ENCODE measurements at regions not wholly inside any gene's neighbourhood (a gene's known extent, or its start where the extent isn't known, plus 50 kb on each side); places are given as distances from the start of the nearest gene placed in this dataset.

DNA sequence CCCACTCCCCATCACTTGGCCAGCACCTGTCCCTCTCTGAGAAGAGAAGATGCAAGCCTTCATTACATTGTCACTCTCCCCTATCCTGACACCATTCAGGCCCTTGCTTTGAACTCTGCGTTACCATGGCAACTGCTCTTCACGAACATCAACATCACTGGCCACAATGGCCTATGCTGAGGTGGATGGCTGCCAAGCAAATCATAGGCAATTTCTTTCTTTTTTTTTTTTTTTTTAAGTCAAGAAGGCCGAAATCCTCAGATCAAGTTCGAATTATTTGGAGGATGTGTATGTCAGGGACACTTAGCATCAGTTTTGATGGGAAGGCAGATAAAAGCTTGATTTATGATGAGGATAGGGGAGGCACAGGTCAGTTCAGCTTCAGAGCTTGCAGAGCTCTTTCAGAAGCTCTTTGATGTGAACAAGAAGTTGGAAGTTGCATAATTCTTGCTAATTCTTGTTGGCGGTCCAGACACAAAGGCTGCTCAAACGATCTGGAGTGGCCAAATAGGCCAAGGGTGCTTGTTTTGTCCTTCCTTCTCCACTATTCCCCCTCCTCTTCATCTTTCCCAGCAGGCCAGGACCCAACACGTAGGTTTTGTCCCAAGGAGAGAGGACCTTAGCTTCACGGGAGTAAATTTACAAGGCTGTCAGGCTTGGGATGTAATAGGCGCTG lies 179.9 kb upstream of the NPVF start:
- no peak for TF ChIP-seq EZH2 (IDR thresholded peaks at IDR 0.05; ENCODE audit: borderline replicate concordance, low read depth, low read length, severe bottlenecking)
- TF ChIP-seq, protein P1, sequence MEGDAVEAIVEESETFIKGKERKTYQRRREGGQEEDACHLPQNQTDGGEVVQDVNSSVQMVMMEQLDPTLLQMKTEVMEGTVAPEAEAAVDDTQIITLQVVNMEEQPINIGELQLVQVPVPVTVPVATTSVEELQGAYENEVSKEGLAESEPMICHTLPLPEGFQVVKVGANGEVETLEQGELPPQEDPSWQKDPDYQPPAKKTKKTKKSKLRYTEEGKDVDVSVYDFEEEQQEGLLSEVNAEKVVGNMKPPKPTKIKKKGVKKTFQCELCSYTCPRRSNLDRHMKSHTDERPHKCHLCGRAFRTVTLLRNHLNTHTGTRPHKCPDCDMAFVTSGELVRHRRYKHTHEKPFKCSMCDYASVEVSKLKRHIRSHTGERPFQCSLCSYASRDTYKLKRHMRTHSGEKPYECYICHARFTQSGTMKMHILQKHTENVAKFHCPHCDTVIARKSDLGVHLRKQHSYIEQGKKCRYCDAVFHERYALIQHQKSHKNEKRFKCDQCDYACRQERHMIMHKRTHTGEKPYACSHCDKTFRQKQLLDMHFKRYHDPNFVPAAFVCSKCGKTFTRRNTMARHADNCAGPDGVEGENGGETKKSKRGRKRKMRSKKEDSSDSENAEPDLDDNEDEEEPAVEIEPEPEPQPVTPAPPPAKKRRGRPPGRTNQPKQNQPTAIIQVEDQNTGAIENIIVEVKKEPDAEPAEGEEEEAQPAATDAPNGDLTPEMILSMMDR (IDR thresholded peaks at IDR 0.05; ENCODE audit: borderline replicate concordance, extremely low read depth, low read length, poor library complexity, severe bottlenecking) = no peak
- no peaks in the 10 kb centered on the region for H3K79me2 ChIP-seq (ENCODE audit: insufficient read depth, low read length)
- H3K4me2 ChIP-seq (ENCODE audit: insufficient read depth, low read length) = no peak overlapping the region
- ATAC-seq (ENCODE audit: insufficient read depth, low read depth) (no peak), DNase-seq (no peak)
- H4K20me1 ChIP-seq (ENCODE audit: insufficient read depth, low read length) = no peaks in the 10 kb centered on the region
- H3K27me3 ChIP-seq (ENCODE audit: insufficient read depth, low read length, poor library complexity) = no peaks in the 10 kb centered on the region
- no peak overlapping the region for H3K9ac ChIP-seq (ENCODE audit: low read depth, low read length)
- no peak overlapping the region for H3K27ac ChIP-seq (ENCODE audit: low read length)
- H3K36me3 ChIP-seq (ENCODE audit: insufficient read depth, low read length) = no peaks in the 10 kb centered on the region
- no peaks in the 10 kb centered on the region for H3K9me3 ChIP-seq (ENCODE audit: insufficient read depth, low read length, severe bottlenecking)
- H2AFZ ChIP-seq (ENCODE audit: low read depth, low read length) = no peak overlapping the region
- no peaks in the 10 kb centered on the region for H3K4me1 ChIP-seq (ENCODE audit: insufficient read depth, low read length)
- no peak overlapping the region for H3K4me3 ChIP-seq (ENCODE audit: low read depth in 1 of 2, low read length in 2 of 2)

DNA sequence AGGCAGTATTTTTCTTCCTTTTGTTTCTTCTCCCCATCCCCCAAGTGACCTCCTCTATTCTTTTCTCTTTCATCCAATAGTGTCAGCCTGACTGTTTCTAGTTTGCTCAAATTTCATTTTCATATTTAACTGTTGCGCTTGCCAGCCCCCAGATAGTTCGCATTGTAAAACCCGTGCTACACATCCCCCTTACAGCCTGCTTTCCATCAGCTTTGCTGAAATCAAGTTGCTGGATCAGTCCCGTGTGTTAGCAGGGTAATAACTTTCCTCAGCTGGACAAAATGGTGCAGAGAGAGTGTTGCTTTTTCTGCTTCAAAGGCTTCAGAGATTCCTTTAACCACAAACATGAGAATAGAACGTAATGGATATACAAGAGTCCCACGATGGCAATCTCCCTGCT lies 180.6 kb upstream of the NPVF start:
- no peak overlapping the region for H3K9ac ChIP-seq (ENCODE audit: low read depth, low read length)
- H3K27me3 ChIP-seq (ENCODE audit: insufficient read depth, low read length, poor library complexity) = no peaks in the 10 kb centered on the region

DNA sequence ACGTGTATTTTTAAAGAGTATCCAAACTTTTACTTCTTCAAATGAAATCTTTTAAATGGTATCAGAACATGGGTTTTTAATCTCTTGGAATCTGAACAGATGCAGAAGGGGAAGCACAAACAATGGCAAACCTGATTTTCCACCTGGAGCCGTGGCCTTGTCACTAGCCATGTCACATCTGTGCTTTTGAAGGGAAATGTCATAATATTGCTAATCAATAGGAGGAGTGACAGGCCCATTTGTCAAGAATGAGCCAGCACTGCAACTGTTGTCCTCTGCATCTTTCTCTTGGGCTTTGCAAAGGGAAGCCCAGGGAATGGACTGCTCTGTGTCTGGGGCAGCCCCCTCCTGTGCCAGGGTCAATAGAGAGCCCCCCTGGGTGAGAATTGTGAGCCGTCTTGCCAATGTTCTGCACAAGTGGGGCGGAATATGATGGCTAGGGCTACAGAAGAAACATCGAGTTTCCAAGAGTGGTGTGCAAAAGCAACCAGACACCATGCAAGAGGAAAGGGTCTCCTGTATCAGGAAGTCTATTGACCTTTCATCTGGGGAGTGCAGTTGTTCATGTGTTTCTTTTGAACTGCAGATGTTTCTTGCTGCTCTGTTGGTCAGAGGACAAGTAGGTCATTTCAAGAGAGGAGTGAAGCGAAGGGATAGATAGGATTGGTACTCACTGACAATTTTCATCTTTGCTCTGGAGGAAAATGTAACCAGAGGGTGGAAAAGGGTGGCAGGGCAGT lies 181.8 kb upstream of the NPVF start:
- H3K36me3 ChIP-seq (ENCODE audit: insufficient read depth, low read length) = no peaks in the 10 kb centered on the region
- no peaks in the 10 kb centered on the region for H3K9me3 ChIP-seq (ENCODE audit: insufficient read depth, low read length, severe bottlenecking)
- DNase-seq (no peak), ATAC-seq (ENCODE audit: insufficient read depth, low read depth) (no peak)
- no peak overlapping the region for H3K4me3 ChIP-seq (ENCODE audit: low read depth in 1 of 2, low read length in 2 of 2)
- H3K27ac ChIP-seq (ENCODE audit: low read length) = no peak overlapping the region
- no peak overlapping the region for H3K4me2 ChIP-seq (ENCODE audit: insufficient read depth, low read length)
- no peaks in the 10 kb centered on the region for H3K79me2 ChIP-seq (ENCODE audit: insufficient read depth, low read length)
- no peak overlapping the region for H2AFZ ChIP-seq (ENCODE audit: low read depth, low read length)
- no peak for TF ChIP-seq EZH2 (IDR thresholded peaks at IDR 0.05; ENCODE audit: borderline replicate concordance, low read depth, low read length, severe bottlenecking)
- TF ChIP-seq, protein P1 (IDR thresholded peaks at IDR 0.05; ENCODE audit: borderline replicate concordance, extremely low read depth, low read length, poor library complexity, severe bottlenecking) = no peak
- H3K4me1 ChIP-seq (ENCODE audit: insufficient read depth, low read length) = no peaks in the 10 kb centered on the region
- no peak overlapping the region for H3K9ac ChIP-seq (ENCODE audit: low read depth, low read length)
- no peaks in the 10 kb centered on the region for H4K20me1 ChIP-seq (ENCODE audit: insufficient read depth, low read length)
- no peaks in the 10 kb centered on the region for H3K27me3 ChIP-seq (ENCODE audit: insufficient read depth, low read length, poor library complexity)

More for the DNA sequence above, 180.6 kb upstream of the NPVF start:
- Histone ChIP-seq H3K79me2 (ENCODE audit: insufficient read depth, low read length) (no peaks in the 10 kb centered on the region), H3K4me2 (ENCODE audit: insufficient read depth, low read length) (no peak overlapping the region), H3K4me1 (ENCODE audit: insufficient read depth, low read length) (no peaks in the 10 kb centered on the region), H4K20me1 (ENCODE audit: insufficient read depth, low read length) (no peaks in the 10 kb centered on the region), H3K27ac (ENCODE audit: low read length) (no peak overlapping the region), H3K9me3 (ENCODE audit: insufficient read depth, low read length, severe bottlenecking) (no peaks in the 10 kb centered on the region), H2AFZ (ENCODE audit: low read depth, low read length) (no peak overlapping the region), H3K36me3 (ENCODE audit: insufficient read depth, low read length) (no peaks in the 10 kb centered on the region), H3K4me3 (ENCODE audit: low read depth in 1 of 2, low read length in 2 of 2) (no peak overlapping the region)
- DNase-seq (no peak), ATAC-seq (ENCODE audit: insufficient read depth, low read depth) (no peak)
- TF ChIP-seq, protein P1 (IDR thresholded peaks at IDR 0.05; ENCODE audit: borderline replicate concordance, extremely low read depth, low read length, poor library complexity, severe bottlenecking) = no peak
- TF ChIP-seq EZH2 (IDR thresholded peaks at IDR 0.05; ENCODE audit: borderline replicate concordance, low read depth, low read length, severe bottlenecking) = no peak
